Hippocampal formation (tissue), 2 donors: ENCODE measurements at regions not wholly inside any gene's neighbourhood (a gene's known extent, or its start where the extent isn't known, plus 50 kb on each side); places are given as distances from the start of the nearest gene placed in this dataset.

ENCODE experiments used
- DNase-seq, 2 donors: peaks; one replicate each; lab custom pipeline; 2025; lab: John Stamatoyannopoulos, UW

- DNase-seq, result no peak
Measured at GRCh38 chr2:67338601-67339233, 58.4 kb upstream of the ETAA1 start.

DNA sequence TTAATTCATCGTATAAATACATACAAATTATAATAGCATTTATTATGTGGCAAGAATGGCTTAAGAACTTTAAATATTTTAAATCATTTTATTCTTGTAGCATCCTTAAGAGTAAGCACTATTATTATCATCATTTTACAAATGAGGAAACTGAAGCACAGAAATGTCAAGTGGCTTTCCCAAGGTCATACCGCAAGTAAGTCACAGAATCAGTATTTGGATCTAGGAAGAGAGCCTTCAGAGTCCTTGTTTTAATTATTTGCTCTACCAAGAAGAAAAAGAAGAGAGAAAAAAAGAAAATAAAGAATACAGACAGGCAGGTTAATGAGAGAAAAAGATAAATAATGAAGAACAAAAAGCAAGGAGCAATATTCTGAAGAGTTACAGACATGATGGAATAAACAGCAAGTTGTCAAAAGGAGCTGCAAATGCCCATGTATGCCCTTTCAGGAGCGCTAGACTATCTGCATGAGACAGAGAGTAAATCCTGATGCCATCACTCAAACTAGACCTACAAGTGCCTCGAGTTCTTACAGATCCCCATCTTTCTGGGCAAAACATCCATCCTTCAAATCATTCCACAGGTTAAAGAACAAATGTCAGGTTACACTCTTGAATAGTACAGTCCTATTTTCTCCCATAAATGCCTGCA is 57.8 kb upstream of the ETAA1 start:
- no peak for DNase-seq

DNA sequence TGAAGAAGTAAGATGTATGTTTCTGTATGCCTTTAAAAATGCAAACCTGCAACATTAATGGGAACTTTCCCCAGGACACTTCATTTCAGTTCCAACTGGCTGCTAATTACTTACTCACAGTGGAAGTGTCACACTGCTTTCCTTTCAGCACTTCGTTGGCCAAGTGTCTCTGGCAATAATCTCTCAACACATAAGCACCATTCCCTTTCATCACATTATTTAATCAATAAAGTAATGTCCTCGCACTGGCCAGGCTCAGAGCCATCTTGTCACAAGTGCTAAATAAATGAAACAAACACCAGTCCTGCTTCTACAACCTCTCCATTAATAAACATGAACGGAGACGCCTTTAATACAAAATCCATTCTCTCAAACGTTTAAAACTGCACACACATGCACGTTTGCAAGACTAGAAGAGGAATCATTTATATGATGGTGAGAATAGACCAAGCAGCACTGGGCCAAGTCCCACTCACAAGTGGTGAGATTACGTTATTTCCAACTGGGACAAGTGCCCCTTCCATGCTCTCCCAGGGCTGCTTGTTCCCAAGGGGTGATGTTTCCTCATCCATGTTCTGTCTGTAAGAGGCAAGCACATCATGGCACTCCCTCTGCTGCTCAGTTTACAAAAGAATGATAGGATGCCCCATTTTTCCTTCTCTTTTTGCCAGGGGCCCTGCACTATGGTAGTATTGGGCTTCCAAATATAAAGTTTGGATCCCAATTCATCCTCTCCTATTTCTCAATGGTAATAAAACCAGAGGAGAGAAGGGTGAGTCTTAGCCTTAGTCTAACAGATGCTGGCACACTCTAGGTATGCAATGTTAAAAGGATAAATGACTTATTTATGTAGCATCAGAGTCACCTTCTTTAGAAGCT is 56.8 kb upstream of the ETAA1 start:
- no peak for DNase-seq

DNA sequence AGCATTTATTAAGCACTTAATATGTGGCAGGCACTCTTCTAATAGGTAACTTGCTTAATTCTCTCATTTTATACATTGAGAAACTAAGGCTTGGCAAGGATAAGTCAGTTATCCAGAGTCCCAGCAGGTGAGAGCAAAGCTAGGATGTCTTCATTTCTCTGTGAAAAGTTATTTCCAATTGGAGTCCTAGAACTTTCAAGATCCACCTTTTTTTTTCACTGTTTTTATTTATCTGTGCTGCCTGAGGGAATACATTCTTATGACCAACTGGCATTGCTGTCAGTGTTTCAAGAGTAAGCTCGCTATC is 56.2 kb upstream of the ETAA1 start:
- DNase-seq, result no peak

GRCh38 chr2:67341336-67341735 is 55.8 kb upstream of the ETAA1 start:
- DNase-seq, result no peak

DNA sequence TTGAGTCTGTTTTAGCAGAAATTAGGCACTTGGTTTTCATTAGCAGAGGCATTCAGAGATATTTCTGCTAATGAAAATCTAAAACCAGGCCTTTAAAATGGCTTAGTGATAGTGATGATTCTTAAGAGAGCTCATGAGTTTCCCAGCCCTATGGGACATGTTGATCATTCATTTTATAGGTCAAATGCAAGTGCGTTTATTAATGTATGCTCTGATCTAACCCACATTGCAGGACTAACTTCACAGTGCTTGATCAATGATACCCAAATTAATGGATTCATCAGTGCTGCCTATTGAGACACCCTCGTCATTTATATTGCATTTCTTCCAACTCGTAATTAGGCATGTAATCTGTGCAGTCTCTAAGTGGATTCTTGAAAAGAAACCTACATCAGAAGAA is 54.7 kb upstream of the ETAA1 start:
- DNase-seq, result no peak

GRCh38 chr2:67346718-67347407 is 50.3 kb upstream of the ETAA1 start:
- DNase-seq, result no peak
